Kidney (tissue), 13 donors: ENCODE measurements at regions not wholly inside any gene's neighbourhood (a gene's known extent, or its start where the extent isn't known, plus 50 kb on each side); places are given as distances from the start of the nearest gene placed in this dataset.
A peak's percentile ranks its signal among the peaks of the same experiment; 100 is the strongest.

Experiments used
- DNase-seq, 5 donors: peaks; one replicate each; pipeline ENCODE4 v3.0.0-alpha.2; 2013 to 2020
- FAIRE-seq: peaks from 2 replicates; lab custom pipeline; 2012; peaks lifted over from hg19 to GRCh38; lab: Jason Lieb, UNC
- H3K27ac ChIP-seq, 2 donors: one replicate each; pipeline ENCODE4 v1.7.0; 2013; ENCODE audit warnings: low read depth in 2 of 2, low read length in 2 of 2, inconsistent platforms in 1 of 2
- H3K27me3 ChIP-seq: one replicate; pipeline ENCODE4 v1.7.1; 2013; ENCODE audit warnings: low read length, inconsistent platforms; ENCODE audit not compliant: control insufficient read depth, insufficient read depth
- H3K36me3 ChIP-seq, 3 donors: one replicate each; pipeline versions ENCODE4 v1.7.0 to v1.7.1; 2013; ENCODE audit warnings: low read length in 3 of 3, control low read depth in 1 of 3, inconsistent platforms in 1 of 3; ENCODE audit not compliant: insufficient read depth in 3 of 3, control insufficient read depth in 2 of 3
- H3K4me1 ChIP-seq, 3 donors: one replicate each; pipeline versions ENCODE4 v1.7.0 to v1.7.1; 2013; ENCODE audit warnings: low read length in 3 of 3, inconsistent platforms in 1 of 3, low read depth in 1 of 3; ENCODE audit not compliant: control insufficient read depth in 2 of 3, insufficient read depth in 2 of 3
- H3K4me3 ChIP-seq, 3 donors: one replicate each; pipeline versions ENCODE4 v1.7.0 to v1.8.1; 2013; ENCODE audit warnings: low read length in 3 of 3, control low read depth in 1 of 3, inconsistent platforms in 1 of 3
- H3K9ac ChIP-seq, 3 donors: one replicate each; pipeline versions ENCODE4 v1.7.0 to v1.7.1; 2013; ENCODE audit warnings: low read length in 3 of 3, control low read depth in 1 of 3, inconsistent platforms in 1 of 3
- H3K9me3 ChIP-seq, 3 donors: one replicate each; pipeline versions ENCODE4 v1.7.0 to v1.7.1; 2013; ENCODE audit warnings: low read length in 3 of 3, control low read depth in 1 of 3, inconsistent platforms in 1 of 3; ENCODE audit not compliant: control insufficient read depth in 2 of 3, insufficient read depth in 1 of 3
- intact Hi-C: fragments of 100-400 bp; cut with DNase I; formaldehyde crosslinking; loops from one replicate; pipeline ENCODE4 v1.11.1; 2022
- TF ChIP-seq, protein P1 (sequence below): IDR thresholded peaks from 3 replicates; pipeline ENCODE4 v1.5.1; 2012; ENCODE audit warnings: mild to moderate bottlenecking, moderate library complexity, borderline replicate concordance; ENCODE audit not compliant: insufficient read depth; ENCODE audit errors: extremely low read depth
- donor health status: control.
- donor health status: control.
- donor health status: control.
- donor health status: control.
- donor health status: control.
- donor health status: DM: yes; HTN: yes; CAD: no.
- donor health status: Normal renal cell carcinoma (clear cell type).

DNA sequence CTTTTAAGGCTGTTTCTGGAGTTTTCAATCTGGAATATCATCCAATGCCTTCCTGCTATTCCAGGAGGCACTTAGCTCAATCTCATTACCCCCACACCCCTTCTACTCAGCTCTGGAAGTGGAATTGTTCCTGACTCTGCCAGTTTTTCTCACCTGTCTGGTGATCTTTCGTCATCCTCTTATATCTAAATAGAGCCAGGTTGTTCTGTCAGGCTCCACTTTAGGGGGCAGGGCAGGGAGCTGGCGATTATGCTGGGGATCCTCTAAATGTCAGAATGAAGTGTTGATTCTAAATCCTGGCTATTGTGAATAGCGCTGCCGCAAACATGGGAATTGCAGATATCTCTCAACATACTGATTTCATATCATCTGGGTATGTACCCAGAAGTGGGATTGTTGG lies 63.6 kb upstream of the ETV3 start:
- Histone ChIP-seq H3K9ac (no peak overlapping the region), H3K4me3 (no peak overlapping the region), H3K36me3 (no peaks in the 10 kb centered on the region), H3K9me3 (no peaks in the 10 kb centered on the region), H3K27ac (no peak overlapping the region), H3K4me1 (no peaks in the 10 kb centered on the region), H3K27me3 (no peaks in the 10 kb centered on the region)
- intact Hi-C loops, result no loop called here
- TF ChIP-seq, protein P1, sequence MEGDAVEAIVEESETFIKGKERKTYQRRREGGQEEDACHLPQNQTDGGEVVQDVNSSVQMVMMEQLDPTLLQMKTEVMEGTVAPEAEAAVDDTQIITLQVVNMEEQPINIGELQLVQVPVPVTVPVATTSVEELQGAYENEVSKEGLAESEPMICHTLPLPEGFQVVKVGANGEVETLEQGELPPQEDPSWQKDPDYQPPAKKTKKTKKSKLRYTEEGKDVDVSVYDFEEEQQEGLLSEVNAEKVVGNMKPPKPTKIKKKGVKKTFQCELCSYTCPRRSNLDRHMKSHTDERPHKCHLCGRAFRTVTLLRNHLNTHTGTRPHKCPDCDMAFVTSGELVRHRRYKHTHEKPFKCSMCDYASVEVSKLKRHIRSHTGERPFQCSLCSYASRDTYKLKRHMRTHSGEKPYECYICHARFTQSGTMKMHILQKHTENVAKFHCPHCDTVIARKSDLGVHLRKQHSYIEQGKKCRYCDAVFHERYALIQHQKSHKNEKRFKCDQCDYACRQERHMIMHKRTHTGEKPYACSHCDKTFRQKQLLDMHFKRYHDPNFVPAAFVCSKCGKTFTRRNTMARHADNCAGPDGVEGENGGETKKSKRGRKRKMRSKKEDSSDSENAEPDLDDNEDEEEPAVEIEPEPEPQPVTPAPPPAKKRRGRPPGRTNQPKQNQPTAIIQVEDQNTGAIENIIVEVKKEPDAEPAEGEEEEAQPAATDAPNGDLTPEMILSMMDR, result no peak
- FAIRE-seq, result no peak
- no peak for DNase-seq

- Histone ChIP-seq H3K36me3 (no peaks in the 10 kb centered on the region), H3K27ac (no peak overlapping the region), H3K27me3 (no peaks in the 10 kb centered on the region), H3K9me3 (no peaks in the 10 kb centered on the region), H3K4me1 (no peaks in the 10 kb centered on the region), H3K4me3 (no peak overlapping the region), H3K9ac (no peak overlapping the region)
- TF ChIP-seq, protein P1, result no peak
- intact Hi-C loops, result no loop called here
- DNase-seq (no peak), FAIRE-seq (no peak)
Measured at GRCh38 chr1:157200451-157200850, 62.3 kb upstream of the ETV3 start.

GRCh38 chr1:157199421-157199755 lies 61.2 kb upstream of the ETV3 start:
- Histone ChIP-seq H3K36me3 (no peaks in the 10 kb centered on the region), H3K4me3 (no peak overlapping the region), H3K9ac (no peak overlapping the region), H3K9me3 (no peaks in the 10 kb centered on the region), H3K27ac (no peak overlapping the region), H3K27me3 (no peaks in the 10 kb centered on the region), H3K4me1 (no peaks in the 10 kb centered on the region)
- FAIRE-seq (no peak), DNase-seq (peak in 1 of 5 donors; percentile 31)
- TF ChIP-seq, protein P1, result no peak
- intact Hi-C loops, result loop anchor here (10.0 kb wide), 1 partner anchor 285 kb away; no protein-coding TSS in a partner anchor
